Progenitor cell of endocrine pancreas (in vitro differentiated cells): ENCODE measurements at regions not wholly inside any gene's neighbourhood (a gene's known extent, or its start where the extent isn't known, plus 50 kb on each side); places are given as distances from the start of the nearest gene placed in this dataset.

Experiments used
- DNase-seq: peaks from one replicate; pipeline ENCODE4 v3.0.0; 2021; ENCODE audit warnings: low spot score; ENCODE audit not compliant: unreplicated experiment
- H3K27ac Mint-ChIP-seq: 2 replicates; pipeline ENCODE4 v1.8.0; 2021; ENCODE audit warnings: mild to moderate bottlenecking, moderate library complexity, mixed read lengths
- H3K27me3 Mint-ChIP-seq: 2 replicates; pipeline ENCODE4 v1.8.0; 2021; ENCODE audit warnings: mixed read lengths
- H3K36me3 Mint-ChIP-seq: 2 replicates; pipeline ENCODE4 v1.8.0; 2022; ENCODE audit warnings: mixed read lengths; ENCODE audit not compliant: insufficient read depth
- H3K4me1 Mint-ChIP-seq: 2 replicates; pipeline ENCODE4 v1.8.0; 2021; ENCODE audit warnings: low read depth, mixed read lengths
- H3K4me3 Mint-ChIP-seq: 2 replicates; pipeline ENCODE4 v1.8.0; 2021; ENCODE audit warnings: low read depth, mild to moderate bottlenecking, moderate library complexity, mixed read lengths
- H3K9me3 Mint-ChIP-seq: 2 replicates; pipeline ENCODE4 v1.8.0; 2021; ENCODE audit warnings: low read depth, mixed read lengths
- CTCF ChIP-seq: fragments of 200-600 bp; sonication (generic); IDR thresholded peaks from one replicate; pipeline ENCODE4 v1.5.0; 2021; ENCODE audit warnings: antibody characterized with exemption, mild to moderate bottlenecking; ENCODE audit not compliant: unreplicated experiment

GRCh38 chr5:5884593-5884992, 462.1 kb downstream of the ICE1 start:
- Mint-ChIP-seq H3K36me3 (no peaks in the 10 kb centered on the region), H3K27ac (no peak overlapping the region), H3K27me3 (peaks cover 37% of the 10 kb centered on the region), H3K9me3 (no peaks in the 10 kb centered on the region), H3K4me3 (no peak overlapping the region), H3K4me1 (peaks cover 2% of the 10 kb centered on the region)
- DNase-seq, result no peak
- no peak for TF ChIP-seq CTCF

- Mint-ChIP-seq H3K4me1 (peaks cover 6% of the 10 kb centered on the region), H3K9me3 (peaks cover 3% of the 10 kb centered on the region), H3K4me3 (no peak overlapping the region), H3K36me3 (no peaks in the 10 kb centered on the region), H3K27ac (no peak overlapping the region), H3K27me3 (peaks cover 32% of the 10 kb centered on the region)
- DNase-seq, result no peak
- no peak for TF ChIP-seq CTCF
Measured at GRCh38 chr5:5883562-5883961, 461.1 kb downstream of the ICE1 start.

GRCh38 chr5:5883146-5883545, 460.7 kb downstream of the ICE1 start:
- Mint-ChIP-seq H3K4me1 (peaks cover 6% of the 10 kb centered on the region), H3K9me3 (peaks cover 3% of the 10 kb centered on the region), H3K4me3 (no peak overlapping the region), H3K27me3 (peaks cover 28% of the 10 kb centered on the region), H3K27ac (no peak overlapping the region), H3K36me3 (no peaks in the 10 kb centered on the region)
- no peak for TF ChIP-seq CTCF
- DNase-seq, result no peak

GRCh38 chr5:5882706-5883105, 460.2 kb downstream of the ICE1 start:
- H3K4me3 Mint-ChIP-seq, result no peak overlapping the region
- no peaks in the 10 kb centered on the region for H3K36me3 Mint-ChIP-seq
- no peak for TF ChIP-seq CTCF
- peaks cover 26% of the 10 kb centered on the region for H3K27me3 Mint-ChIP-seq
- no peak for DNase-seq
- no peak overlapping the region for H3K27ac Mint-ChIP-seq
- H3K9me3 Mint-ChIP-seq, result peaks cover 3% of the 10 kb centered on the region
- H3K4me1 Mint-ChIP-seq, result peaks cover 6% of the 10 kb centered on the region

GRCh38 chr5:5881294-5881693, 458.8 kb downstream of the ICE1 start:
- Mint-ChIP-seq H3K27me3 (peaks cover 29% of the 10 kb centered on the region), H3K27ac (no peak overlapping the region), H3K36me3 (no peaks in the 10 kb centered on the region), H3K9me3 (peaks cover 3% of the 10 kb centered on the region), H3K4me1 (peaks cover 6% of the 10 kb centered on the region), H3K4me3 (no peak overlapping the region)
- peak; percentile 27 for DNase-seq
- TF ChIP-seq CTCF, result peak; percentile 57
